Prostate gland (tissue), 2 donors: ENCODE measurements at regions not wholly inside any gene's neighbourhood (a gene's known extent, or its start where the extent isn't known, plus 50 kb on each side); places are given as distances from the start of the nearest gene placed in this dataset.
"Not testable (repeated sequence)": the region's sequence is repeated elsewhere in the genome, so short reads cannot be mapped to it uniquely, and the experiment has no call there.

Source experiments
- DNase-seq: peaks from one replicate; pipeline ENCODE4 v3.0.0-alpha.2; 2019; ENCODE audit warnings: low spot score
- H3K27ac ChIP-seq, 2 donors: fragments of 200-600 bp; sonication (generic); 2 replicates each; pipeline ENCODE4 v1.5.1; 2017 to 2019
- H3K27me3 ChIP-seq: fragments of 200-600 bp; sonication (generic); replicated peaks from 2 replicates; pipeline ENCODE4 v1.5.1; 2019; ENCODE audit not compliant: insufficient read depth
- H3K36me3 ChIP-seq, 2 donors: fragments of 200-600 bp; sonication (generic); 1 replicate in 1 of 2; 2 replicates in 1 of 2; pipeline versions ENCODE4 v1.5.1 to v1.8.1; 2017 to 2019
- H3K4me1 ChIP-seq: fragments of 200-600 bp; sonication (generic); replicated peaks from 2 replicates; pipeline ENCODE4 v1.5.1; 2019
- H3K4me3 ChIP-seq, 2 donors: fragments of 200-600 bp; sonication (generic); 2 replicates each; pipeline ENCODE4 v1.5.1; 2017 to 2019
- H3K9me3 ChIP-seq: fragments of 200-600 bp; sonication (generic); 2 replicates; pipeline ENCODE4 v1.5.1; 2017
- POLR2A ChIP-seq: fragments of 450-650 bp; IDR thresholded peaks from one replicate; pipeline ENCODE4 v1.6.1; 2016; ENCODE audit warnings: antibody characterized with exemption, mild to moderate bottlenecking
- POLR2AphosphoS5 ChIP-seq: sonication (generic); formaldehyde crosslinking; IDR thresholded peaks from one replicate; pipeline ENCODE4 v1.6.1; 2017; ENCODE audit warnings: antibody characterized with exemption
- WGBS: methylation state at CpG from one replicate; pipeline ENCODE4 v1.1.5; 2018; 5-methylcytosine and 5-hydroxymethylcytosine counted together
- intact Hi-C: fragments of 100-400 bp; cut with DNase I; formaldehyde crosslinking; loops from one replicate; pipeline ENCODE4 v1.14.2; 2022
- TF ChIP-seq, protein P1 (sequence below), 4 experiments: fragments of 200-600 bp in 2 of 4; fragments of 450-650 bp in 2 of 4; sonication (generic) in 2 of 4; IDR thresholded peaks; 1 replicate in 3 of 4; 2 replicates in 1 of 4; pipeline ENCODE4 v1.5.1; 2016 to 2019; ENCODE audit warnings: antibody characterized with exemption in 4 of 4, mild to moderate bottlenecking in 2 of 4, moderate library complexity in 2 of 4

DNA sequence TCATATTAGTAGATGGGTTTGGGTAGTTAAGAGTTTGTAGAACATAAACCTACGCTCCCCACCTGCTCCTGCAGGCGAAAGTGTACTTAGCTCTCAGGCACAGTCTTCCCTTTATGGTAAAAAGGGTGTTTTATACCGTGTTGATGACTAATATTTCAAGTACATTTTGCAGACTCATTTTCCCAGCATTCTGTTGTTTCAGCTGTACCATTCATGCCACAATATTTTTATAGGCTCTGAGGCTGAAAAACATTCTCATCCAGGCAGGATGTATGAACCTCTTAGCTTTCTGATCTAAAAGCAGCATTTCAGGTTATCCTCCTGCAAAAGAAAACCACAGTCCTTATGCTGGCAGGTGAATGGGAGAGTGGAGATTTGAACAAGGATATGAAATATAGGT is 231.4 kb downstream of the NR2F1-AS1 start:
- TF ChIP-seq POLR2AphosphoS5 = no peak
- TF ChIP-seq, protein P1, sequence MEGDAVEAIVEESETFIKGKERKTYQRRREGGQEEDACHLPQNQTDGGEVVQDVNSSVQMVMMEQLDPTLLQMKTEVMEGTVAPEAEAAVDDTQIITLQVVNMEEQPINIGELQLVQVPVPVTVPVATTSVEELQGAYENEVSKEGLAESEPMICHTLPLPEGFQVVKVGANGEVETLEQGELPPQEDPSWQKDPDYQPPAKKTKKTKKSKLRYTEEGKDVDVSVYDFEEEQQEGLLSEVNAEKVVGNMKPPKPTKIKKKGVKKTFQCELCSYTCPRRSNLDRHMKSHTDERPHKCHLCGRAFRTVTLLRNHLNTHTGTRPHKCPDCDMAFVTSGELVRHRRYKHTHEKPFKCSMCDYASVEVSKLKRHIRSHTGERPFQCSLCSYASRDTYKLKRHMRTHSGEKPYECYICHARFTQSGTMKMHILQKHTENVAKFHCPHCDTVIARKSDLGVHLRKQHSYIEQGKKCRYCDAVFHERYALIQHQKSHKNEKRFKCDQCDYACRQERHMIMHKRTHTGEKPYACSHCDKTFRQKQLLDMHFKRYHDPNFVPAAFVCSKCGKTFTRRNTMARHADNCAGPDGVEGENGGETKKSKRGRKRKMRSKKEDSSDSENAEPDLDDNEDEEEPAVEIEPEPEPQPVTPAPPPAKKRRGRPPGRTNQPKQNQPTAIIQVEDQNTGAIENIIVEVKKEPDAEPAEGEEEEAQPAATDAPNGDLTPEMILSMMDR (IDR thresholded peaks at IDR 0.05) = no peak
- no peak for TF ChIP-seq POLR2A
- Histone ChIP-seq H3K4me1 (no peaks in the 10 kb centered on the region), H3K4me3 (no peak overlapping the region), H3K27ac (no peak overlapping the region), H3K27me3 (no peaks in the 10 kb centered on the region), H3K36me3 (no peaks in the 10 kb centered on the region), H3K9me3 (no peaks in the 10 kb centered on the region)
- DNase-seq = no peak
- 62% methylated on average over 3 of the region's 3 CpGs for WGBS
- intact Hi-C loops = no loop called here

DNA sequence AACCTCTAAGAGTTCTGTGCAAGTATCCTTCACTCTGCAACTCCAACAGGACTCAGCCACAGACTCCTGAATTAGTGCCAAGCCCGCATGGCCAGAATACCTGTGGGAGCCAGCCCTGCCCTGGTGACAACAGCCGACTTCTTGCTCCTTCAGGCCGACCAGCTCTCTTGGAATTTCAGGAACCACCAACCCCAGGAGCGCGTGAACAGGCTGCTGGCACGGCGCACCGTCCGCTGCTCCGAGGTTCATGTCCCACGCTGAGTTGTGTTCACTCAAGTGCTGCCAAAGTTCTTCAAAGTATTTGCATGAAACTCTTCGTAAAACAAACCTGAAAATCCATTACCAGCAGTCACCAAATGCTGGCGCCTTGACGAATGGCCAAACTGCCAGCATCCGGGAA is 232.8 kb downstream of the NR2F1-AS1 start:
- intact Hi-C loops = no loop called here

DNA sequence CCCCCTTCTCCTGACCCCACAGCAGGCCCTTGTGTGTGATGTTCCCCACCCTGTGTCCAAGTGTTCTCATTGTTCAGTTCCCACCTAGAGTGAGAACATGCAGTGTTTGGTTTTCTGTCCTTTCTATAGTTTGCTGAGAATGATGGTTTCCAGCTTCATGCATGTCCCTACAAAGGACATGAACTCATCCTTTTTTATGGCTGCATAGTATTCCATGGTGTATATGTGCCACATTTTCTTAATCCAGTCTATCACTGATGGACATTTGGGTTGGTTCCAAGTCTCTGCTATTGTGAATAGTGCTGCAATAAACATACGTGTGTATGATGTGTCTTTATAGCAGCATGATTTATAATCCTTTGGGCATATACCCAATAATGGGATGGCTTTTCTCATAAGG is 234.2 kb downstream of the NR2F1-AS1 start:
- DNase-seq, H3K36me3 ChIP-seq, H3K9me3 ChIP-seq, H3K27ac ChIP-seq, intact Hi-C loops, H3K27me3 ChIP-seq, H3K4me1 ChIP-seq, H3K4me3 ChIP-seq: not testable (repeated sequence)
- 30% methylated on average over 1 of the region's 1 CpG for WGBS

More for the DNA sequence above, 232.8 kb downstream of the NR2F1-AS1 start:
- DNase-seq = no peak
- WGBS = 81% methylated on average over 15 of the region's 15 CpGs
- no peaks in the 10 kb centered on the region for H3K4me1 ChIP-seq
- H3K4me3 ChIP-seq = no peak overlapping the region
- no peaks in the 10 kb centered on the region for H3K27me3 ChIP-seq
- H3K27ac ChIP-seq = no peak overlapping the region
- no peaks in the 10 kb centered on the region for H3K36me3 ChIP-seq
- no peaks in the 10 kb centered on the region for H3K9me3 ChIP-seq
- TF ChIP-seq, protein P1 (IDR thresholded peaks at IDR 0.05) = no peak
- TF ChIP-seq POLR2A (no peak), POLR2AphosphoS5 (no peak)

DNA sequence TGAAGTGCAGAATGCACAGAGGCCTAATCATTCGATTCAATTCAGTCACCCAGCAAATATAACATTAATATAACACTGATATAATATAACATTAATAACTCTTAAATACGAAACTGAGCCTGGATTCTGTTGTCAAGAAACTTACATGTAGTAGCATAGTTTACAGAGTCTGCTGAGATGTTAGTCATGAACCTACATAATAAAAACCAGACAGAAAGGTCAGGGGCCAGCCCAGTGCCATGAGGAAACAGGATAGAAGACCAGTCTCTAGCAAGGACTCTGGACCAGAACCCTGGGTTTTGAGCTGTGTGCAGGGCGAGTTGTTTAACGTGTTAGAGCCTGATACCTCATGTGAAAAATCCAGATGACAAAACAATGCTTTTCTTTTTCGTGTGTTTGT is 234.7 kb downstream of the NR2F1-AS1 start:
- Histone ChIP-seq H3K4me1 (no peaks in the 10 kb centered on the region), H3K27me3 (no peaks in the 10 kb centered on the region), H3K36me3 (no peaks in the 10 kb centered on the region), H3K4me3 (no peak overlapping the region), H3K27ac (no peak overlapping the region), H3K9me3 (no peaks in the 10 kb centered on the region)
- intact Hi-C loops = no loop called here
- no peak for TF ChIP-seq POLR2AphosphoS5
- TF ChIP-seq POLR2A = no peak
- TF ChIP-seq, protein P1 (IDR thresholded peaks at IDR 0.05) = no peak
- WGBS = 91% methylated on average over 5 of the region's 5 CpGs
- DNase-seq = no peak

DNA sequence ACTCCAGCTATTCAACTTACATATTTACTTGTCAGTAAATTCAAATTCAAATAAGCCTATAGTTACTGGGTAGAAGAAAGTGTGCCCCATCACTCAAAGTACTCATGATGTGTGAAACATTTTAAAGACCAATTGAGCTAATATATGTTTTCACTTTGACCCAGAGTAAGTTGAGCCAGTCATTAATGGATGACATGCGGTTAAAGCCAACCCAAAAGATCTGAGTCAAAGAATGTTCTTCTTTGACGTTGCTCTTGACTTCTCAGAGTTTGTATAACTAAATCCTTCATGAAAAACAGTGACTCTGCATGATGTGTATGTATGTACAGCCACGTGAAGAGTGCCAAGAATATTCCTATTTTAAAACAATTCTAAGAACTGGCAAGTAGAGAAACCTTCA is 237.4 kb downstream of the NR2F1-AS1 start:
- H3K4me3 ChIP-seq = no peak overlapping the region
- DNase-seq = no peak
- H3K27ac ChIP-seq = no peak overlapping the region
- no peaks in the 10 kb centered on the region for H3K4me1 ChIP-seq
- no peaks in the 10 kb centered on the region for H3K9me3 ChIP-seq
- H3K36me3 ChIP-seq = no peaks in the 10 kb centered on the region
- WGBS = 81% methylated on average over 3 of the region's 3 CpGs
- no peaks in the 10 kb centered on the region for H3K27me3 ChIP-seq
- TF ChIP-seq POLR2A (no peak), POLR2AphosphoS5 (no peak)
- TF ChIP-seq, protein P1 (IDR thresholded peaks at IDR 0.05) = no peak
- intact Hi-C loops = no loop called here
